ENCODE measurements at regions not wholly inside any gene's neighbourhood (a gene's known extent, or its start where the extent isn't known, plus 50 kb on each side); places are given as distances from the start of the nearest gene placed in this dataset.

- H3K27ac ChIP-seq: no peak overlapping the region
- no peak overlapping the region for H3K4me3 ChIP-seq
Measured at GRCh38 chr14:54329082-54329695, 67.6 kb upstream of the CDKN3 start.

DNA sequence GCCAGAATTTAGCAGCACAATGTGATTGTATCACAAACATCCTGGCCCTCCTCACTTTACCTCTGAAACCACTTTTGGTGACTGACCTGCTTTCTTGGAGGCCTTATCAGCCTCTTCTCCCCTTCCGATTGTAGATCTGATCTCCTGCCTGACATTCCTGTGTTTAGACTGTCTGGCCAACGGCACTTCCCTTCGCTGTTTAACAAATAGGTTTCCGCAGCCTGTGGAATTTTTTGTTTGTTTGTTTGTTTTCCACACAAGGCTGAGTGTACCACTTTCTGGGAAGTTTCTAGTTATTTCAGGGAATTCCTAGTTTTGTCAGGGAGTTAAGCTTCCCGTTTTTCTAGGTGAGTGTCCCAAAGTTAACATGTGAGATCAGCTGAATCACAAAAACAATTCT is 65.9 kb upstream of the CDKN3 start:
- no peak overlapping the region for H3K4me3 ChIP-seq
- no peak overlapping the region for H3K27ac ChIP-seq

- Histone ChIP-seq H3K27ac (no peak overlapping the region), H3K4me3 (no peak overlapping the region)
Measured at GRCh38 chr14:54331516-54331915, 65.3 kb upstream of the CDKN3 start.

DNA sequence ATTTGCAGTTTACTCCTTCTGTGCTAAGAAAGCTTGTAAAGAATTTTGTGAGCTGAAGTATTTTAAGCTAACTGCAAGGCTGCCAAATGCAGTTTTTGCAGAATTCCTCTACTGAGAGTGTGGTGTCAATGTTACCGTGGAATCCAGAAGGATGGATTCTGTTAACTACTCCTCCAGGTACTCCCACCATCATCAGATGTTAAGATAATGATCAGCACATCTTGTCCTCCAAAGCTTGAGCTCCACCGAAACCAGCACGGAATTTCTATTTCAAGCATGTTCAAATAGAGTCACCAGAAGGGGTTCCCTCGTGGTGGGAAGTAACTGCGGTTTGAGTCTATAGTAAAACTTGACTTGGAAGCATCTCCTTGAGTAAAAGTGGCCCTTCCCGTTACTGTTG is 64.3 kb upstream of the CDKN3 start:
- Histone ChIP-seq H3K4me3 (no peak overlapping the region), H3K27ac (no peak overlapping the region)

DNA sequence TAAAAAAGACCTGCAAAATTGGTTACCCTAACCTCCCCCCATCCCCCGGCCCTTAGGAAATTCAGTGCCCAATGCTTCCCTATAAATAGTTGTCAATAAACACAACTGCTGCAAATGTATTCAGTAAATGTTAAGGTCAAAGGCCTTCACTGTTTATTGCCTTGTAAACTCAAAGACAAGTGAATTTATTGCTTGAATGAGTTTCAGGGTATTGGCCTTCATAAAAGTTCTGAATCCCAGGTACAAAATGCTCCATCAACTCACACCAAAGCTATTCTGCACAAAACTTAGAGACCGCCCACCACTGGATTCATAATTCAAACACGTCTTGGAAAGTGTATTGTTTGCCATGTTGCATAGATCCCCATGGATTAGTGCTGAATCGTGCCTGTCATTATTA is 63.3 kb upstream of the CDKN3 start:
- Histone ChIP-seq H3K4me3 (no peak overlapping the region), H3K27ac (no peak overlapping the region)

DNA sequence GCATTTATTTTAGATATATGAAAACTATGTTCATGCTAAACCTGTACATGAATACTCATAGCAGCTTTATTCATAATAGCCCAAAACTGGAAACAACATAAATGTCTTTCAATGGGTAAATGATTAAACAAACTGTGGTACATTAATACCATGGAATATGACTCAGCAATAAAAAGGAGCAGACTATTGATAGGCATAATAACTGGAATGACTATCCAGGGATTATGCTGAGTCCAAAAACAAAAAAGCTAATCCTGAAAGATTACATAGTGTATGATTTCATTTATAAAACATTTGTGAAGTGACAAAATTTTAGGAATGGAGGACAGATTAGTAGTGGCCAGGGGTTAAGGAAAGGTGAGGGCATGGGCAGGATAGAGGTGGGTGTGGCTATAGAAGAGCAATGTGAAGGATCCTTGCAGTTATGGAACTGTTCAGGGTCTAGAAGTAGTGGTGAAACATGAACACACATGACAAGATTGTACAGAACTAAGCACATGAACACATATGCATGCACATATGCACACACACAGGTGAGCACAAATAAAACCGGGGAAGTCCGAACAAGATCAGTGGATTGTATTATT is 61.1 kb upstream of the CDKN3 start:
- H3K27ac ChIP-seq: no peak overlapping the region

GRCh38 chr14:54337314-54337713 is 59.5 kb upstream of the CDKN3 start:
- no peak overlapping the region for H3K27ac ChIP-seq
- no peak overlapping the region for H3K4me3 ChIP-seq

More for the DNA sequence above, 61.1 kb upstream of the CDKN3 start:
- H3K4me3 ChIP-seq: no peak overlapping the region

- Histone ChIP-seq H3K27ac (no peak overlapping the region), H3K4me3 (no peak overlapping the region)
Measured at GRCh38 chr14:54338696-54339317, 58.0 kb upstream of the CDKN3 start.

GRCh38 chr14:54339771-54340170 is 57.0 kb upstream of the CDKN3 start:
- H3K4me3 ChIP-seq: no peak overlapping the region
- H3K27ac ChIP-seq: no peak overlapping the region

DNA sequence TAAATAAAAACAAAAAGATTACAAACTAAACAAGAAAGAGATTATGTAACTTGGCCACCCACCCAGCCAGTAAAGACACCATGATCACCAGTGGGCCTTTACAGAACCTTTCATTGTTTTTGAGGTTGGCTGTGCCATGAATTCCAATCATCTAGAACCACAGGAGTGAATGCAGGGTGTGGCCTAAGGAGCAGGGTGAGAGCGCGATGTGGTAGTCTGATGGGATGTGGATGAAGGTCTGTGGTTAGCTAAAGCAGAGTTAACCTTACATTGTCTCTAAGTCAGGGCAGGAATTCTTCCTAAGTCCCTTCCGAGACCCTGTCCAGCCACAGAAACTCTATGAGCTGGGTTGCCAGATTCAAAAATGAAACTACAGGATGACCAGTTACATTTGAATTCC is 54.0 kb upstream of the CDKN3 start:
- Histone ChIP-seq H3K27ac (no peak overlapping the region), H3K4me3 (no peak overlapping the region)

GRCh38 chr14:54343272-54344121 is 53.3 kb upstream of the CDKN3 start:
- Histone ChIP-seq H3K27ac (no peak overlapping the region), H3K4me3 (no peak overlapping the region)

DNA sequence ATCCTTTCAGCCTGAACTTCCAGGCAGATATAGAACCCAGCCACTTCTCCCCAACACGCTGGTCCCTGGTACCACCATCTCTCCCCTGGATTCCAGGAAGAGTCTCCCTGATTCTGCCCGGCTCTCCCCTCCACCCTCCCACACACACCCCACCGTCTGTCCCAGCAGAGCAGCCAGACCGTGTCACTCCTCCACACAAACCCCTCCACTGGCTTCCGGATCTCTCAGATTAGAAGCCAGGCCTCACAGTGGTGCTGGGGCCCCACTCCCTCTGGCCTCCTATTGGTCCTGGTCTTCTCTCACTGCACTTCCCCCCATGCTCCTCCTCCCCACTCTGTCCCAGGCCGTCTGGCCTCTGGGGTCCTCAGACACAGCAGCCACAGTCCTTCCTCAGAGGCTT is 52.4 kb upstream of the CDKN3 start:
- Histone ChIP-seq H3K27ac (no peak overlapping the region), H3K4me3 (no peak overlapping the region)

- H3K27ac ChIP-seq: no peak overlapping the region
- H3K4me3 ChIP-seq: no peak overlapping the region
Measured at GRCh38 chr14:54346257-54346656, 50.5 kb upstream of the CDKN3 start.

All from skin epidermis (tissue), 12 donors.